ENCODE measurements at regions not wholly inside any gene's neighbourhood (a gene's known extent, or its start where the extent isn't known, plus 50 kb on each side); places are given as distances from the start of the nearest gene placed in this dataset.

DNA sequence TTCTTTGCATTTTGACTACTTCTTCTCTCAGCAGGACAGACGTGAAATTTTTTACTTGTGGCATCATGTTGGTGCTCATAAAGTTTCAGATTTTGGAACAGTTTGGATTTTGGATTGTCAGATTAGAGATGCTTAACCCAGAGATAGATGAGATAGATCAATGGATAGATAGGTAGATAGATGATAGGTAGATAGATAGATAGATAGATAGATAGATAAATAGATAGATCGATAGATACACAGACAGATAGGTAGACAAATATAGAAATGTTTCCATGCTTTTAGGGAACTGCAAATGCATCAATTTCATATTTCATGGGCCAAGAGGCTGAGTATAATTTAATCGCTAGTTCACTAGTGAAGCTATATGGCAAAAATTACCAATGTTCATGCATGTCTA is 981.5 kb upstream of the ADGRB3 start:
- TF ChIP-seq, protein P1, sequence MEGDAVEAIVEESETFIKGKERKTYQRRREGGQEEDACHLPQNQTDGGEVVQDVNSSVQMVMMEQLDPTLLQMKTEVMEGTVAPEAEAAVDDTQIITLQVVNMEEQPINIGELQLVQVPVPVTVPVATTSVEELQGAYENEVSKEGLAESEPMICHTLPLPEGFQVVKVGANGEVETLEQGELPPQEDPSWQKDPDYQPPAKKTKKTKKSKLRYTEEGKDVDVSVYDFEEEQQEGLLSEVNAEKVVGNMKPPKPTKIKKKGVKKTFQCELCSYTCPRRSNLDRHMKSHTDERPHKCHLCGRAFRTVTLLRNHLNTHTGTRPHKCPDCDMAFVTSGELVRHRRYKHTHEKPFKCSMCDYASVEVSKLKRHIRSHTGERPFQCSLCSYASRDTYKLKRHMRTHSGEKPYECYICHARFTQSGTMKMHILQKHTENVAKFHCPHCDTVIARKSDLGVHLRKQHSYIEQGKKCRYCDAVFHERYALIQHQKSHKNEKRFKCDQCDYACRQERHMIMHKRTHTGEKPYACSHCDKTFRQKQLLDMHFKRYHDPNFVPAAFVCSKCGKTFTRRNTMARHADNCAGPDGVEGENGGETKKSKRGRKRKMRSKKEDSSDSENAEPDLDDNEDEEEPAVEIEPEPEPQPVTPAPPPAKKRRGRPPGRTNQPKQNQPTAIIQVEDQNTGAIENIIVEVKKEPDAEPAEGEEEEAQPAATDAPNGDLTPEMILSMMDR (IDR thresholded peaks at IDR 0.05) = no peak
- TF ChIP-seq POLR2A (IDR thresholded peaks at IDR 0.05) = no peak
- no peak for TF ChIP-seq EP300 (IDR thresholded peaks at IDR 0.05; ENCODE audit: low read depth)
